ENCODE measurements at regions not wholly inside any gene's neighbourhood (a gene's known extent, or its start where the extent isn't known, plus 50 kb on each side); places are given as distances from the start of the nearest gene placed in this dataset.

DNA sequence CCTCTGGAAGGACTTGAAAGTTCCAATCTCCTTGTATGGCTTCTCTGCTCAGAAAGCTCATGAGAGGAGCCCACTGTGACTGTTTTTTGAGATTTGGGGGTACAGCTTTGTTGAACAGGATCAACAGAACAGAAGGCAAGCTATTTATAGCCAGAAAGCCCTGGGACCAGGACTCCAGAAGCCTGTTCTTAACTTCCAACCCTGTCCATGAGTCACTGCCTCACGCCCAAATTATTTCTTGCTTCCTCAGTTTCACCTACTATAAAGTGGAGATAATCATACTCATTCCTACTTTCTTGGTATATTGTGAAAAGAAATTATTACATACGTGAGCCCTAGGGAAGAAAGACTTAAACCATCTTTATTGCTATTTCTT, 100.9 kb upstream of the MARCKS start:
- Histone ChIP-seq H3K9me3 (ENCODE audit: severe bottlenecking) (no peaks in the 10 kb centered on the region), H3K27ac (no peak overlapping the region), H3K4me3 (ENCODE audit: low read depth, low read length) (no peak overlapping the region), H3K36me3 (no peaks in the 10 kb centered on the region), H3K27me3 (ENCODE audit: insufficient read depth, low read depth, severe bottlenecking) (no peaks in the 10 kb centered on the region)
- TF ChIP-seq, protein P1, sequence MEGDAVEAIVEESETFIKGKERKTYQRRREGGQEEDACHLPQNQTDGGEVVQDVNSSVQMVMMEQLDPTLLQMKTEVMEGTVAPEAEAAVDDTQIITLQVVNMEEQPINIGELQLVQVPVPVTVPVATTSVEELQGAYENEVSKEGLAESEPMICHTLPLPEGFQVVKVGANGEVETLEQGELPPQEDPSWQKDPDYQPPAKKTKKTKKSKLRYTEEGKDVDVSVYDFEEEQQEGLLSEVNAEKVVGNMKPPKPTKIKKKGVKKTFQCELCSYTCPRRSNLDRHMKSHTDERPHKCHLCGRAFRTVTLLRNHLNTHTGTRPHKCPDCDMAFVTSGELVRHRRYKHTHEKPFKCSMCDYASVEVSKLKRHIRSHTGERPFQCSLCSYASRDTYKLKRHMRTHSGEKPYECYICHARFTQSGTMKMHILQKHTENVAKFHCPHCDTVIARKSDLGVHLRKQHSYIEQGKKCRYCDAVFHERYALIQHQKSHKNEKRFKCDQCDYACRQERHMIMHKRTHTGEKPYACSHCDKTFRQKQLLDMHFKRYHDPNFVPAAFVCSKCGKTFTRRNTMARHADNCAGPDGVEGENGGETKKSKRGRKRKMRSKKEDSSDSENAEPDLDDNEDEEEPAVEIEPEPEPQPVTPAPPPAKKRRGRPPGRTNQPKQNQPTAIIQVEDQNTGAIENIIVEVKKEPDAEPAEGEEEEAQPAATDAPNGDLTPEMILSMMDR (IDR thresholded peaks at IDR 0.05; ENCODE audit: low read depth, low read length), result no peak
- no peak for DNase-seq

DNA sequence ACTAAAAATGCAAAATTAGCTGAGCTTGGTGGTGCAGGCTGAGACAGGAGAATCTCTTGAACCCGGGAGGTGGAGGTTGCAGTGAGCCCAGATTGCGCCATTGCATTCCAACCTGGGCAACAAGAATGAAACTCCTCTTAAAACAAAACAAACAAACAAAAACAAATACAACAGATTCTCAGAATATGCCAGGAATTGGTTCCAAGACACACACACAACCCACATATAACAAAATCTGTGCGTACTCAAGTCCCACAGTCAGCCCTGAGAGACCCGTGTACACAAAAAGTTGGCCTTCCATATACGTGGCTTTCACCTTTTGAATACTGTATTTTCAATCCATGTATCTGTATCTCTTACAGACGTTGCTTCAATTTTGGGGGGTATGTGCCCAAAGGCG, 98.9 kb upstream of the MARCKS start:
- H3K27me3 ChIP-seq (ENCODE audit: insufficient read depth, low read depth, severe bottlenecking), result no peaks in the 10 kb centered on the region
- H3K9me3 ChIP-seq (ENCODE audit: severe bottlenecking), result no peaks in the 10 kb centered on the region
- H3K4me3 ChIP-seq (ENCODE audit: low read depth, low read length), result no peak overlapping the region
- DNase-seq, result no peak
- H3K27ac ChIP-seq, result no peak overlapping the region
- H3K36me3 ChIP-seq, result no peaks in the 10 kb centered on the region
- TF ChIP-seq, protein P1 (IDR thresholded peaks at IDR 0.05; ENCODE audit: low read depth, low read length), result no peak

DNA sequence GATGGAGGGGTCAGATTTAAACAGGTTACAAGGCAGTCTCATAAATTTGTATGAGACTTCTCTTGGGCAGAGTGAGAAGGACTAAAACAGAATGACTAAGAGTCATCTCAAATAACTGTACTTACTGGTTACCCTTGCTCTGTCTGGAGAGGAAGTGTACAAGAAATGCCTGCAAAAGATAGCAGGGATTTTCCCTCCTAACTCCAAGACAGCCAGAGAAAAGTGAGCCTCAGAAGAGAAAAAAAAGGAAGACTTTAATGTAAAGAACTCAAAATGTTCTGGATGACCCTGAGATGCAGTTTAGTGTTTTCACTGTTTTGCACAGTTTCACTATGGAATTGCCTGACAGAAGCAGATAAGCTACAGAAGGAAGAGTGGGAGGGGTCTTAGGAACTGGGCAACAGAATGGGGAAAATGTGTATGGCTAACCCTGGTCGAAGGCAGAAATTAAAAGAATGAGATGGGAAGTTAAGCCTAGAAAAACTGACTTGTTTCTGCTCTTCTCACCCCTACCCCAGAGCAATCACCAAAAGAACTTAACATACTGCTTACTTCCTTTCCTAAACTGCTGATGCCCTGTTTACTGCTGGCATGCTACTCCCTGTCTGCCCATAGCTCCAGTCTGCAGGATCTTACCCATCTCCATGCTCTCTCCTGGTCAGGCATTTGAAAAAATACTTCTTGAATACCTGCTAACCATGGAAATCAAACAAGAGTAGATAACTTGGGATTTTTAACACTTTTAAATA, 98.1 kb upstream of the MARCKS start:
- no peak for DNase-seq
- TF ChIP-seq, protein P1 (IDR thresholded peaks at IDR 0.05; ENCODE audit: low read depth, low read length), result no peak
- H3K27ac ChIP-seq, result no peak overlapping the region

DNA sequence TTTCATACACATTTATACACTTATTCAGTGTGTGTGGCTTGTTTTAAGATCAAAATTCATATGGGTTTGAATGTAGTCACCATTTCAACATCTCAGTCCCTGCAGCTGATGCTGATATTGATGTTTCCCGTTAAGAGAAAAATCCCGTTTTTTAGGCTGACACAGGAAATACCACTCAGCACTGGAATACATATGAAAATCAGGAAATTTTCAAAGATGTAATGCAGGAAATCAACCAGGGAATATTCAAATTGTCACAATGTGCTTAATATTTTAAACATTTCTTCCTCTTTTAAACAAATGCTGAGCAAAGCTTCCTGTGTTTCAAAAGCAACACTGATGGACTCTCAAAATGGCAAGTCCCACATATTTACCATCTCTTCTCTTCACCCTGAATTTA, 94.5 kb upstream of the MARCKS start:
- DNase-seq, result no peak
- TF ChIP-seq, protein P1 (IDR thresholded peaks at IDR 0.05; ENCODE audit: low read depth, low read length), result no peak
- Histone ChIP-seq H3K36me3 (no peaks in the 10 kb centered on the region), H3K4me3 (ENCODE audit: low read depth, low read length) (no peak overlapping the region), H3K27ac (no peak overlapping the region), H3K27me3 (ENCODE audit: insufficient read depth, low read depth, severe bottlenecking) (no peaks in the 10 kb centered on the region), H3K9me3 (ENCODE audit: severe bottlenecking) (no peaks in the 10 kb centered on the region)

More for the DNA sequence above, 98.1 kb upstream of the MARCKS start:
- H3K4me3 ChIP-seq (ENCODE audit: low read depth, low read length), result no peak overlapping the region
- H3K27me3 ChIP-seq (ENCODE audit: insufficient read depth, low read depth, severe bottlenecking), result no peaks in the 10 kb centered on the region
- no peaks in the 10 kb centered on the region for H3K9me3 ChIP-seq (ENCODE audit: severe bottlenecking)
- no peaks in the 10 kb centered on the region for H3K36me3 ChIP-seq

DNA sequence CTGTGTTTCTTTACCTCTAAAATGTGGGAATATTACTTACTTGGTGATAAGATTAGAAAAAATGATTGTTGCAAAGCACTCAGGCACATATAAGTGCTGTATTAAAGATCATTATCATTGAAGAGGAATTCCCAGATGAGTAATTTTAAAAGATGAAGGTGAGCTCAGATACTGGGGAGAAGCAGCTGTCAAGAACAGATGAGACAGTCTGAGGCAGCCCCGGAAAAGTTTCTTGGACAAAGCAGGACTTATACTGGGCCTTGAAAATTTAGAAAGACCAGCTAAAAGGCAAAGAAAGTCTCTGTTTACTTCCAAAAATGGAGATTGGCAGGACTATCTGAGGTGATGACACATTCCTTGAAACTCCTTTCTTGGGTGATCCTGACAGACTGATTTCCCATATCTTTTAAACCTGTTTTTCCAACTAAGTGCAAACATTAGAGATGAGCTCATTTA, 93.8 kb upstream of the MARCKS start:
- Histone ChIP-seq H3K4me3 (ENCODE audit: low read depth, low read length) (no peak overlapping the region), H3K27ac (no peak overlapping the region), H3K9me3 (ENCODE audit: severe bottlenecking) (no peaks in the 10 kb centered on the region), H3K27me3 (ENCODE audit: insufficient read depth, low read depth, severe bottlenecking) (no peaks in the 10 kb centered on the region), H3K36me3 (no peaks in the 10 kb centered on the region)
- TF ChIP-seq, protein P1 (IDR thresholded peaks at IDR 0.05; ENCODE audit: low read depth, low read length), result no peak
- no peak for DNase-seq

DNA sequence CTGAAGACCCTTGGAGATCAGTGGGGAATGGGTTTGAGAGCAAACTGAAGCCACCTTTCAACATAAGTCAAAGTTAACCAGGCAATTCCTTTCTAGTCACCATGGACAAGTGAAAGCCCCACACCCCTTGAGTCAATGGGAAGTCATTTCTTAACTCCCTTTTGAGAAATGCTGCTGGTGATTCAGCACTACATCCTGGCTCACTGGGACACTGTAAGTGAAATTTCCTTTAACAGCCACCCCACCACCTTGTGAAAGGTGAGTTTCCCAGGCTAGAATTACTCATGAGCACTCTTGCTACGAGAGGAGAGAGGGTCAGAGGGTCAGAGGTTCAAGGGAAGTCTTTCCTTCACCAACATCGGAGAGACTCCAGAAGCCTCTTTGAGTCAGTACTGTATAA, 93.3 kb upstream of the MARCKS start:
- Histone ChIP-seq H3K27me3 (ENCODE audit: insufficient read depth, low read depth, severe bottlenecking) (no peaks in the 10 kb centered on the region), H3K27ac (no peak overlapping the region)

More for the DNA sequence above, 93.3 kb upstream of the MARCKS start:
- no peak for DNase-seq
- H3K36me3 ChIP-seq, result no peaks in the 10 kb centered on the region
- H3K4me3 ChIP-seq (ENCODE audit: low read depth, low read length), result no peak overlapping the region
- no peaks in the 10 kb centered on the region for H3K9me3 ChIP-seq (ENCODE audit: severe bottlenecking)
- TF ChIP-seq, protein P1 (IDR thresholded peaks at IDR 0.05; ENCODE audit: low read depth, low read length), result no peak

All from WERI-Rb-1 (cell line).